Astrocyte (in vitro differentiated cells and primary cell): ENCODE measurements at regions not wholly inside any gene's neighbourhood (a gene's known extent, or its start where the extent isn't known, plus 50 kb on each side); places are given as distances from the start of the nearest gene placed in this dataset.

Source experiments
- DNase-seq: peaks from one replicate; pipeline ENCODE4 v3.0.0-alpha.2; 2010; ENCODE audit warnings: low read depth
- FAIRE-seq: peaks from 2 replicates; lab custom pipeline; 2011; peaks lifted over from hg19 to GRCh38; lab: Jason Lieb, UNC
- H2AFZ ChIP-seq: 2 replicates; pipeline ENCODE4 v1.6.0; 2012; ENCODE audit warnings: low read depth, low read length, inconsistent platforms
- H3K27ac ChIP-seq: 2 replicates; pipeline ENCODE4 v1.5.1; 2011; ENCODE audit warnings: low read depth, low read length, inconsistent platforms
- H3K27me3 ChIP-seq: 2 replicates; pipeline ENCODE4 v1.6.0; 2011; ENCODE audit warnings: low read length, inconsistent platforms; ENCODE audit not compliant: insufficient read depth
- H3K36me3 ChIP-seq: 2 replicates; pipeline ENCODE4 v1.5.1; 2011; ENCODE audit warnings: low read length, inconsistent platforms; ENCODE audit not compliant: insufficient read depth
- H3K4me1 ChIP-seq: 2 replicates; pipeline ENCODE4 v1.5.1; 2011; ENCODE audit warnings: low read length, inconsistent platforms; ENCODE audit not compliant: insufficient read depth
- H3K4me2 ChIP-seq: 2 replicates; pipeline ENCODE4 v1.6.0; 2012; ENCODE audit warnings: low read length, inconsistent platforms
- H3K4me3 ChIP-seq: 2 replicates; pipeline ENCODE4 v1.5.1; 2011; ENCODE audit warnings: low read depth, mild to moderate bottlenecking, low read length, inconsistent platforms; ENCODE audit not compliant: insufficient read depth
- H3K79me2 ChIP-seq: 2 replicates; pipeline ENCODE4 v1.6.0; 2012; ENCODE audit warnings: mild to moderate bottlenecking, low read length, inconsistent platforms; ENCODE audit not compliant: insufficient read depth
- H3K9ac ChIP-seq: 2 replicates; pipeline ENCODE4 v1.6.0; 2012; ENCODE audit warnings: mild to moderate bottlenecking, low read length, inconsistent platforms
- H3K9me3 ChIP-seq: 2 replicates; pipeline ENCODE4 v1.5.1; 2012; ENCODE audit warnings: low read depth, mild to moderate bottlenecking, low read length, inconsistent platforms; ENCODE audit not compliant: insufficient read depth
- H4K20me1 ChIP-seq: 2 replicates; pipeline ENCODE4 v1.6.0; 2012; ENCODE audit warnings: low read length, inconsistent platforms; ENCODE audit not compliant: insufficient read depth
- H3K27ac Mint-ChIP-seq: one replicate; pipeline ENCODE4 v1.8.0; 2021; ENCODE audit warnings: mild to moderate bottlenecking, mixed read lengths; ENCODE audit not compliant: unreplicated experiment
- H3K27me3 Mint-ChIP-seq: one replicate; pipeline ENCODE4 v1.8.0; 2021; ENCODE audit warnings: low read depth, mixed read lengths; ENCODE audit not compliant: unreplicated experiment
- H3K36me3 Mint-ChIP-seq: one replicate; pipeline ENCODE4 v1.8.0; 2021; ENCODE audit warnings: low read depth, mixed read lengths; ENCODE audit not compliant: unreplicated experiment
- H3K4me1 Mint-ChIP-seq: one replicate; pipeline ENCODE4 v1.8.0; 2021; ENCODE audit warnings: low read depth, mixed read lengths; ENCODE audit not compliant: unreplicated experiment
- H3K4me3 Mint-ChIP-seq: one replicate; pipeline ENCODE4 v1.8.0; 2021; ENCODE audit warnings: mild to moderate bottlenecking, moderate library complexity, mixed read lengths; ENCODE audit not compliant: unreplicated experiment
- H3K9me3 Mint-ChIP-seq: one replicate; pipeline ENCODE4 v1.8.0; 2021; ENCODE audit warnings: mild to moderate bottlenecking, mixed read lengths; ENCODE audit not compliant: unreplicated experiment
- CTCF ChIP-seq: IDR thresholded peaks from 2 replicates; pipeline ENCODE4 v1.5.1; 2011; ENCODE audit warnings: low read depth, mild to moderate bottlenecking, inconsistent platforms, low read length, moderate library complexity; ENCODE audit not compliant: insufficient read depth
- EZH2 ChIP-seq: IDR thresholded peaks from 2 replicates; pipeline ENCODE4 v1.6.1; 2012; ENCODE audit warnings: mild to moderate bottlenecking, low read length, inconsistent platforms; ENCODE audit not compliant: insufficient read depth

GRCh38 chr2:142778289-142778688 is 99.2 kb upstream of the KYNU start:
- TF ChIP-seq EZH2 = no peak
- TF ChIP-seq CTCF = no peak
- Mint-ChIP-seq H3K36me3 (no peaks in the 10 kb centered on the region), H3K27ac (no peak overlapping the region), H3K9me3 (peaks cover 5% of the 10 kb centered on the region), H3K4me1 (no peaks in the 10 kb centered on the region), H3K27me3 (no peaks in the 10 kb centered on the region), H3K4me3 (no peak overlapping the region)
- Histone ChIP-seq H3K4me3 (no peak overlapping the region), H3K4me2 (no peak overlapping the region), H3K27ac (no peak overlapping the region), H3K27me3 (no peaks in the 10 kb centered on the region), H3K9me3 (no peaks in the 10 kb centered on the region), H4K20me1 (no peaks in the 10 kb centered on the region), H3K79me2 (no peaks in the 10 kb centered on the region), H3K4me1 (no peaks in the 10 kb centered on the region), H3K9ac (no peak overlapping the region), H2AFZ (no peak overlapping the region), H3K36me3 (no peaks in the 10 kb centered on the region)
- no peak for FAIRE-seq
- DNase-seq = no peak

- Histone ChIP-seq H3K4me1 (no peaks in the 10 kb centered on the region), H3K36me3 (no peaks in the 10 kb centered on the region), H3K4me2 (no peak overlapping the region), H3K79me2 (no peaks in the 10 kb centered on the region), H3K4me3 (no peak overlapping the region), H3K27ac (no peak overlapping the region), H3K9me3 (no peaks in the 10 kb centered on the region), H4K20me1 (no peaks in the 10 kb centered on the region), H3K9ac (no peak overlapping the region), H3K27me3 (no peaks in the 10 kb centered on the region), H2AFZ (no peak overlapping the region)
- Mint-ChIP-seq H3K4me3 (no peak overlapping the region), H3K9me3 (peaks cover 5% of the 10 kb centered on the region), H3K4me1 (no peaks in the 10 kb centered on the region), H3K27me3 (no peaks in the 10 kb centered on the region), H3K27ac (no peak overlapping the region), H3K36me3 (no peaks in the 10 kb centered on the region)
- no peak for TF ChIP-seq EZH2
- TF ChIP-seq CTCF = no peak
- DNase-seq (no peak), FAIRE-seq (no peak)
Observed at GRCh38 chr2:142777742-142778141, 99.7 kb upstream of the KYNU start.

DNA sequence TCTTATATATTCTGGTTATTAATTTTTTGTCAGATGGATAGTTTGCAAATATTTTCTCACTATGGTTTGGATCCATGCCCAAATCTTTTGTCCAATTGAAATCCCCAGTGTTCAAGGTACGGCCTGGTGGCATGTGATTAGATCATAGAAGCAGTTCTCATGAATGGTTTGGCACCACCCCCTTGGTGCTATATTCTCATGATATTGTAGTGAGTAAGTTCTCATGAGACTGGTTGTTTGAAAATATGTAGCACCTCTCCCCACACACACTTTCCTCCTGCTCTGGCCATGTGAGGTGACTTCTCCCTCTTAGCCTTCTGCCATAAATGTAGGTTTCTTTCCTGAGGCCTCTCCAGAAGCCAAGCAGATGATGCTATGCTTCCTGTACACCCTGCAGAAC is 107.7 kb upstream of the KYNU start:
- H3K27ac Mint-ChIP-seq = no peak overlapping the region
- Histone ChIP-seq H3K79me2 (no peaks in the 10 kb centered on the region), H2AFZ (peak overlapping the region; percentile 31), H3K27ac (no peak overlapping the region), H4K20me1 (no peaks in the 10 kb centered on the region), H3K4me1 (no peaks in the 10 kb centered on the region), H3K9ac (no peak overlapping the region), H3K36me3 (no peaks in the 10 kb centered on the region), H3K4me3 (no peak overlapping the region), H3K4me2 (no peak overlapping the region), H3K9me3 (no peaks in the 10 kb centered on the region), H3K27me3 (no peaks in the 10 kb centered on the region)
- no peaks in the 10 kb centered on the region for H3K27me3 Mint-ChIP-seq
- no peaks in the 10 kb centered on the region for H3K36me3 Mint-ChIP-seq
- no peaks in the 10 kb centered on the region for H3K4me1 Mint-ChIP-seq
- FAIRE-seq = no peak
- H3K9me3 Mint-ChIP-seq = peaks cover 9% of the 10 kb centered on the region
- no peak for TF ChIP-seq EZH2
- no peak for TF ChIP-seq CTCF
- no peak overlapping the region for H3K4me3 Mint-ChIP-seq
- DNase-seq = no peak
